OCI-LY3 (cell line): ENCODE measurements at regions not wholly inside any gene's neighbourhood (a gene's known extent, or its start where the extent isn't known, plus 50 kb on each side); places are given as distances from the start of the nearest gene placed in this dataset.

ENCODE experiments used
- EZH2phosphoT487 ChIP-seq: fragments of 200-600 bp; shearing (Covaris generic); IDR thresholded peaks from 2 replicates; pipeline ENCODE4 v1.6.1; 2018; ENCODE audit warnings: antibody characterized with exemption, mixed run types, low read depth
- TF ChIP-seq, protein P1 (sequence below): fragments of 200-600, 300-600 bp; sonication (generic); IDR thresholded peaks from 2 replicates; pipeline ENCODE4 v1.5.1; 2014; ENCODE audit warnings: antibody characterized with exemption, low read length, low read depth

DNA sequence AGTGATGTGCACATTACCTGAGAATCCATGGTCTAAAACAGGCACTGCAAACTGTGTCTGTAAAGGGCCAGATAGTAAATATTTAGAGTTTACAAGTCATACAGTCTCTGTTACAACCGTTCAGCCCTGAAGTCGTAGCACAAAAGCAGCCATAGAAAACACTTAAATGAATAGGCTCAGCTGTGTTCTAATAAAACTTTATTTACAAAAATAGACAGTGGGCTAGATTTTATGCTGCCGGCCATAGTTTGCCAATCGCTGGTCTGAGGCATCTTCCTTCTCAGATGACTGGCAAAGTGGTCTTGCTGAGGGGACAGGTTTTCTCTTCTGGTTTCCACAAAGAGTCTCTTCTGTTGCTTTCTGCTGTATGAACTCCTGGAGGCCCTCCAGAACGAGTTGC is 121.7 kb downstream of the EMX2 start:
- TF ChIP-seq, protein P1, sequence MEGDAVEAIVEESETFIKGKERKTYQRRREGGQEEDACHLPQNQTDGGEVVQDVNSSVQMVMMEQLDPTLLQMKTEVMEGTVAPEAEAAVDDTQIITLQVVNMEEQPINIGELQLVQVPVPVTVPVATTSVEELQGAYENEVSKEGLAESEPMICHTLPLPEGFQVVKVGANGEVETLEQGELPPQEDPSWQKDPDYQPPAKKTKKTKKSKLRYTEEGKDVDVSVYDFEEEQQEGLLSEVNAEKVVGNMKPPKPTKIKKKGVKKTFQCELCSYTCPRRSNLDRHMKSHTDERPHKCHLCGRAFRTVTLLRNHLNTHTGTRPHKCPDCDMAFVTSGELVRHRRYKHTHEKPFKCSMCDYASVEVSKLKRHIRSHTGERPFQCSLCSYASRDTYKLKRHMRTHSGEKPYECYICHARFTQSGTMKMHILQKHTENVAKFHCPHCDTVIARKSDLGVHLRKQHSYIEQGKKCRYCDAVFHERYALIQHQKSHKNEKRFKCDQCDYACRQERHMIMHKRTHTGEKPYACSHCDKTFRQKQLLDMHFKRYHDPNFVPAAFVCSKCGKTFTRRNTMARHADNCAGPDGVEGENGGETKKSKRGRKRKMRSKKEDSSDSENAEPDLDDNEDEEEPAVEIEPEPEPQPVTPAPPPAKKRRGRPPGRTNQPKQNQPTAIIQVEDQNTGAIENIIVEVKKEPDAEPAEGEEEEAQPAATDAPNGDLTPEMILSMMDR, result no peak
- no peak for TF ChIP-seq EZH2phosphoT487
